CD14-positive monocyte (primary cell): ENCODE measurements at regions not wholly inside any gene's neighbourhood (a gene's known extent, or its start where the extent isn't known, plus 50 kb on each side); places are given as distances from the start of the nearest gene placed in this dataset.

ENCODE experiments used
- DNase-seq, 3 donors: peaks; one replicate each; pipeline ENCODE4 v3.0.0-alpha.2; 2011 to 2022
- H2AFZ ChIP-seq: 2 replicates; pipeline ENCODE4 v1.6.0; 2012; ENCODE audit warnings: mild to moderate bottlenecking, low read depth, low read length, inconsistent platforms; ENCODE audit not compliant: insufficient read depth, poor library complexity, severe bottlenecking
- H3K27ac ChIP-seq, 2 donors: 1 replicate in 1 of 2; 2 replicates in 1 of 2; pipeline ENCODE4 v1.5.1; 2012 to 2013; ENCODE audit warnings: low read length in 2 of 2, control low read depth in 1 of 2, inconsistent platforms in 1 of 2, low read depth in 1 of 2, mild to moderate bottlenecking in 1 of 2
- H3K27me3 ChIP-seq, 2 donors: one replicate each; pipeline versions ENCODE4 v1.6.0 to v1.6.1; 2011 to 2013; ENCODE audit warnings: low read length in 2 of 2; ENCODE audit not compliant: control insufficient read depth in 2 of 2, insufficient read depth in 2 of 2
- H3K36me3 ChIP-seq, 2 donors: replicated peaks in 1 of 2; 1 replicate in 1 of 2; 2 replicates in 1 of 2; pipeline versions ENCODE4 v1.5.1 to v1.6.1; 2012 to 2013; ENCODE audit warnings: low read length in 2 of 2, control low read depth in 1 of 2, inconsistent platforms in 1 of 2, mild to moderate bottlenecking in 1 of 2; ENCODE audit not compliant: insufficient read depth in 2 of 2, control insufficient read depth in 1 of 2
- H3K4me1 ChIP-seq, 2 donors: 1 replicate in 1 of 2; 2 replicates in 1 of 2; pipeline versions ENCODE4 v1.5.1 to v1.6.1; 2012 to 2013; ENCODE audit warnings: low read length in 2 of 2, control low read depth in 1 of 2, inconsistent platforms in 1 of 2, mild to moderate bottlenecking in 1 of 2, moderate library complexity in 1 of 2; ENCODE audit not compliant: insufficient read depth in 2 of 2, control insufficient read depth in 1 of 2
- H3K4me2 ChIP-seq: replicated peaks from 2 replicates; pipeline ENCODE3; 2012; ENCODE audit warnings: low read length, moderate library complexity, mild to moderate bottlenecking; ENCODE audit not compliant: poor library complexity, severe bottlenecking; ENCODE audit errors: extremely low read depth
- H3K4me3 ChIP-seq, 3 experiments: fragments of 200-600 bp in 1 of 3; sonication (generic) in 1 of 3; replicated peaks in 1 of 3; 1 replicate in 2 of 3; 2 replicates in 1 of 3; pipeline ENCODE4 v1.5.1; 2011 to 2013; ENCODE audit warnings: low read length in 3 of 3, mild to moderate bottlenecking in 3 of 3, control low read depth in 2 of 3, low read depth in 2 of 3, inconsistent platforms in 1 of 3, moderate library complexity in 1 of 3
- H3K79me2 ChIP-seq: 2 replicates; pipeline ENCODE4 v1.6.0; 2012; ENCODE audit warnings: mild to moderate bottlenecking, control low read depth, inconsistent platforms, low read length, moderate library complexity; ENCODE audit not compliant: insufficient read depth
- H3K9ac ChIP-seq: 2 replicates; pipeline ENCODE4 v1.6.0; 2017; ENCODE audit warnings: low read length, mild to moderate bottlenecking; ENCODE audit not compliant: insufficient read depth, poor library complexity, severe bottlenecking
- H3K9me3 ChIP-seq, 2 donors: replicated peaks in 1 of 2; 1 replicate in 1 of 2; 2 replicates in 1 of 2; pipeline versions ENCODE4 v1.5.1 to v1.6.1; 2012 to 2013; ENCODE audit warnings: low read length in 2 of 2, control low read depth in 1 of 2; ENCODE audit not compliant: control insufficient read depth in 1 of 2, insufficient read depth in 1 of 2
- H4K20me1 ChIP-seq: 2 replicates; pipeline ENCODE4 v1.6.0; 2012; ENCODE audit warnings: mild to moderate bottlenecking, low read length, control low read depth, moderate library complexity; ENCODE audit not compliant: insufficient read depth
- H3K27ac Mint-ChIP-seq, 7 donors: one replicate each; pipeline ENCODE4 v1.8.0; 2020; ENCODE audit warnings: mild to moderate bottlenecking in 7 of 7, mixed read lengths in 7 of 7, moderate library complexity in 6 of 7, inconsistent platforms in 2 of 7
- H3K27me3 Mint-ChIP-seq, 3 donors: one replicate each; pipeline ENCODE4 v1.8.0; 2021 to 2022; ENCODE audit warnings: low read depth in 3 of 3, mild to moderate bottlenecking in 3 of 3, mixed read lengths in 3 of 3, moderate library complexity in 3 of 3, inconsistent platforms in 1 of 3
- H3K36me3 Mint-ChIP-seq, 2 donors: one replicate each; pipeline ENCODE4 v1.8.0; 2020; ENCODE audit warnings: mixed read lengths in 2 of 2, inconsistent platforms in 1 of 2, mild to moderate bottlenecking in 1 of 2
- H3K4me1 Mint-ChIP-seq: one replicate; pipeline ENCODE4 v1.8.0; 2020; ENCODE audit warnings: mild to moderate bottlenecking, mixed read lengths
- H3K4me3 Mint-ChIP-seq, 2 donors: one replicate each; pipeline ENCODE4 v1.8.0; 2020; ENCODE audit warnings: mild to moderate bottlenecking in 2 of 2, mixed read lengths in 2 of 2, moderate library complexity in 1 of 2
- H3K9me3 Mint-ChIP-seq, 7 donors: one replicate each; pipeline ENCODE4 v1.8.0; 2020 to 2022; ENCODE audit warnings: mixed read lengths in 7 of 7, mild to moderate bottlenecking in 6 of 7, moderate library complexity in 6 of 7, inconsistent platforms in 2 of 7
- CTCF ChIP-seq: fragments of 200-600 bp; IDR thresholded peaks from one replicate; pipeline ENCODE4 v1.8.0; 2022; ENCODE audit warnings: antibody characterized with exemption, mild to moderate bottlenecking
- WGBS: methylation state at CpG from one replicate; pipeline ENCODE4 v1.1.5; 2013; ENCODE audit warnings: missing lambda C conversion rate; ENCODE audit not compliant: insufficient coverage; 5-methylcytosine and 5-hydroxymethylcytosine counted together
- intact Hi-C, 2 donors: fragments of 100-400 bp; cut with micrococcal nuclease; formaldehyde crosslinking; loops; one replicate each; pipeline versions ENCODE4 v1.15.0 to v1.15.1; 2023

DNA sequence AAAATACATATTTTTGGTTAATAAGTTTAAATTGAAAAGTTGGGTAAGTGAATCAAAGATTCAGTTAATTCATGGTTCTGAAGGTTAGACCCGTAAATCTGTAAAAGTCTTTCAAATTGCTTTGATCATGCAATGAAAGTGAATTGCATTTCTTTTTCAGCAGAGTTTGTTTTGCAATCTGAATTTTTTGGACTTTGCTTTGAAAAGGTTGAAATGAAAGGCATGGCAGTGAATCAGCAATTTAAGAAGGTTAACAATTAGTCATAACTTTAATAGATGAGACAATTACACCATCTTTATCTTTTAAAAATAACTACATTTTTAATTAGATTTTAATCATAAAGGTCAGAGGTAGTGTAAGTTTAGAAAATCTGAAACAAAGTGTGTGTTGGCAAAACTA lies 310.9 kb upstream of the KCNJ16 start:
- intact Hi-C loops = no loop called here
- H3K4me3 Mint-ChIP-seq = no peak overlapping the region
- no peak overlapping the region for H3K27ac Mint-ChIP-seq
- Histone ChIP-seq H2AFZ (no peak overlapping the region), H3K9me3 (no peaks in the 10 kb centered on the region), H3K27ac (no peak overlapping the region), H3K27me3 (no peaks in the 10 kb centered on the region), H3K4me3 (no peak overlapping the region), H3K4me1 (peaks cover 8 to 25% of the 10 kb centered on the region in 2 donors), H3K9ac (no peak overlapping the region), H3K4me2 (no peak overlapping the region), H3K36me3 (no peaks in the 10 kb centered on the region), H4K20me1 (no peaks in the 10 kb centered on the region), H3K79me2 (no peaks in the 10 kb centered on the region)
- no peaks in the 10 kb centered on the region for H3K36me3 Mint-ChIP-seq
- WGBS = 100% methylated on average over 1 of the region's 1 CpG
- peaks cover 7% of the 10 kb centered on the region for H3K4me1 Mint-ChIP-seq
- H3K9me3 Mint-ChIP-seq = peaks cover 0 to 7% (median 5%) of the 10 kb centered on the region in 7 donors
- no peak for TF ChIP-seq CTCF
- H3K27me3 Mint-ChIP-seq = peaks cover 0 to 2% (median 0%) of the 10 kb centered on the region in 3 donors
- DNase-seq = peak in 1 of 3 donors; percentile 2

GRCh38 chr17:69769050-69769449 lies 306.0 kb upstream of the KCNJ16 start:
- H3K27me3 ChIP-seq = no peaks in the 10 kb centered on the region
- intact Hi-C loops = no loop called here
- Mint-ChIP-seq H3K27ac (no peak overlapping the region), H3K9me3 (peaks cover 0 to 10% (median 7%) of the 10 kb centered on the region in 7 donors), H3K4me3 (no peak overlapping the region), H3K27me3 (peaks cover 0 to 3% (median 0%) of the 10 kb centered on the region in 3 donors), H3K36me3 (no peaks in the 10 kb centered on the region), H3K4me1 (no peaks in the 10 kb centered on the region)
- H2AFZ ChIP-seq = no peak overlapping the region
- H3K36me3 ChIP-seq = no peaks in the 10 kb centered on the region
- no peaks in the 10 kb centered on the region for H3K79me2 ChIP-seq
- no peak overlapping the region for H3K4me2 ChIP-seq
- H3K4me3 ChIP-seq = no peak overlapping the region
- H3K4me1 ChIP-seq = peaks cover 0 to under 1% of the 10 kb centered on the region in 2 donors
- DNase-seq = no peak
- H3K27ac ChIP-seq = no peak overlapping the region
- no peaks in the 10 kb centered on the region for H3K9me3 ChIP-seq
- WGBS = 90% methylated on average over 3 of the region's 4 CpGs
- TF ChIP-seq CTCF = no peak
- no peaks in the 10 kb centered on the region for H4K20me1 ChIP-seq
- no peak overlapping the region for H3K9ac ChIP-seq
